HCT116 (cell line): ENCODE measurements at regions not wholly inside any gene's neighbourhood (a gene's known extent, or its start where the extent isn't known, plus 50 kb on each side); places are given as distances from the start of the nearest gene placed in this dataset.

Experiments
- ATAC-seq: fragments of 200-7000 bp; cut with Tn5 transposase; 2 replicates; pipeline ENCODE4 v1.9.1; 2020; ENCODE audit warnings: mild to moderate bottlenecking, moderate library complexity
- BruUV-seq: library from RNA; stranded (reverse); fragments of 400-500 nt; replicated peaks from 2 replicates; lab custom pipeline; 2021; lab: Mats Ljungman, UMichigan
- CTCF ChIA-PET: fragments of 300-600 bp; sonication (Branson Sonifier 250); formaldehyde crosslinking; loops from one replicate; lab custom pipeline; 2021; ENCODE audit warnings: antibody characterized with exemption; lab: Charles Lee
- POLR2A ChIA-PET: fragments of 300-600, 350-600 bp; sonication (Branson Sonifier 250); formaldehyde crosslinking; loops from one replicate; lab custom pipeline; 2021; ENCODE audit warnings: antibody characterized with exemption; lab: Charles Lee
- RAD21 ChIA-PET, 2 experiments: fragments of 300-600 bp; sonication (Branson Sonifier 250); formaldehyde crosslinking; loops; one replicate each; lab custom pipeline; 2023; ENCODE audit warnings: low total read pairs in 2 of 2; ENCODE audit not compliant: uncharacterized antibody in 2 of 2, unreplicated experiment in 2 of 2, low non-redundant PET in 1 of 2; lab: Charles Lee
- DNase-seq: peaks from one replicate; pipeline ENCODE4 v3.0.0-alpha.2; 2010; ENCODE audit warnings: low read depth, low spot score
- H2AFZ ChIP-seq: fragments of 200-600 bp; shearing (Covaris generic), sonication (generic); 2 replicates; pipeline ENCODE4 v1.6.1; 2017; ENCODE audit warnings: low read depth, mixed run types, mixed read lengths, antibody characterized with exemption, low read length; ENCODE audit not compliant: poor library complexity, severe bottlenecking
- H3K27ac ChIP-seq: 2 replicates; pipeline ENCODE4 v1.5.1; 2012; ENCODE audit warnings: low read depth, low read length
- H3K27me3 ChIP-seq: fragments of 200-600 bp; sonication (generic); 2 replicates; pipeline ENCODE4 v1.6.1; 2016; ENCODE audit warnings: mixed run types, low read length, mixed read lengths; ENCODE audit not compliant: insufficient read depth
- H3K36me3 ChIP-seq, 2 experiments: fragments of 200-500 bp in 1 of 2; fragments of 200-600 bp in 1 of 2; sonication (Bioruptor generic) in 1 of 2; sonication (generic) in 1 of 2; 2 replicates each; pipeline versions ENCODE4 v1.5.1 to v1.6.1; 2014 to 2016; ENCODE audit warnings: low read length in 2 of 2, inconsistent platforms in 1 of 2, mixed read lengths in 1 of 2, mixed run types in 1 of 2; ENCODE audit not compliant: insufficient read depth in 2 of 2, control insufficient read depth in 1 of 2
- H3K4me1 ChIP-seq, 2 experiments: fragments of 200-600 bp in 1 of 2; sonication (generic) in 1 of 2; 2 replicates each; pipeline versions ENCODE4 v1.5.1 to v1.6.1; 2012 to 2017; ENCODE audit warnings: low read length in 2 of 2, inconsistent platforms in 1 of 2, mild to moderate bottlenecking in 1 of 2, mixed read lengths in 1 of 2, mixed run types in 1 of 2, moderate library complexity in 1 of 2; ENCODE audit not compliant: insufficient read depth in 2 of 2, control insufficient read depth in 1 of 2
- H3K4me2 ChIP-seq: fragments of 200-600 bp; sonication (generic); 2 replicates; pipeline ENCODE4 v1.6.1; 2017; ENCODE audit warnings: mixed run types, low read length, mixed read lengths
- H3K4me3 ChIP-seq, 2 experiments: fragments of 200-600 bp in 1 of 2; sonication (generic) in 1 of 2; replicated peaks in 1 of 2; 2 replicates each; pipeline ENCODE4 v1.5.1; 2011 to 2016; ENCODE audit warnings: low read length in 2 of 2, control low read depth in 1 of 2, low read depth in 1 of 2, mild to moderate bottlenecking in 1 of 2, mixed read lengths in 1 of 2, mixed run types in 1 of 2
- H3K79me2 ChIP-seq: fragments of 200-600 bp; sonication (generic); 2 replicates; pipeline ENCODE4 v1.6.1; 2017; ENCODE audit warnings: mild to moderate bottlenecking, mixed run types, low read length, moderate library complexity, mixed read lengths; ENCODE audit not compliant: insufficient read depth
- H3K9ac ChIP-seq: fragments of 200-600 bp; sonication (generic); 2 replicates; pipeline ENCODE4 v1.6.1; 2016; ENCODE audit warnings: low read length, mixed read lengths
- H3K9me2 ChIP-seq: fragments of 200-600 bp; sonication (generic), shearing (Covaris generic); 2 replicates; pipeline ENCODE4 v1.6.1; 2017; ENCODE audit warnings: mixed run types, mild to moderate bottlenecking, moderate library complexity; ENCODE audit not compliant: insufficient read depth
- H3K9me3 ChIP-seq, 2 experiments: fragments of 200-500 bp in 1 of 2; fragments of 200-600 bp in 1 of 2; sonication (Bioruptor generic) in 1 of 2; sonication (generic) in 1 of 2; 2 replicates each; pipeline ENCODE4 v1.6.1; 2014 to 2017; ENCODE audit warnings: low read length in 2 of 2, mixed read lengths in 2 of 2, inconsistent platforms in 1 of 2, low read depth in 1 of 2, mild to moderate bottlenecking in 1 of 2, mixed run types in 1 of 2, moderate library complexity in 1 of 2; ENCODE audit not compliant: control insufficient read depth in 1 of 2, insufficient read depth in 1 of 2
- H4K20me1 ChIP-seq: fragments of 200-600 bp; sonication (generic), shearing (Covaris generic); 2 replicates; pipeline ENCODE4 v1.6.1; 2017; ENCODE audit warnings: mixed run types, mild to moderate bottlenecking, moderate library complexity; ENCODE audit not compliant: insufficient read depth
- CBX3 ChIP-seq: IDR thresholded peaks from 2 replicates; pipeline ENCODE4 v1.6.1; 2012; ENCODE audit warnings: low read depth
- CEBPB ChIP-seq: IDR thresholded peaks from 2 replicates; pipeline ENCODE4 v1.6.1; 2012; ENCODE audit warnings: low read depth
- ELF1 ChIP-seq: IDR thresholded peaks from 2 replicates; pipeline ENCODE4 v1.6.1; 2012; ENCODE audit warnings: low read depth, borderline replicate concordance
- EZH2 ChIP-seq: fragments of 200-600 bp; sonication (generic); IDR thresholded peaks from 2 replicates; pipeline ENCODE4 v1.6.1; 2017; ENCODE audit warnings: antibody characterized with exemption, mixed run types
- EZH2phosphoT487 ChIP-seq: fragments of 200-600 bp; IDR thresholded peaks from 2 replicates; pipeline ENCODE4 v1.6.1; 2018; ENCODE audit warnings: antibody characterized with exemption, borderline replicate concordance
- JUND ChIP-seq: IDR thresholded peaks from 2 replicates; pipeline ENCODE4 v1.6.1; 2012
- MAX ChIP-seq: IDR thresholded peaks from 2 replicates; pipeline ENCODE4 v1.6.1; 2012
- POLR2A ChIP-seq: IDR thresholded peaks from 2 replicates; pipeline ENCODE4 v1.7.0; 2011; ENCODE audit warnings: borderline replicate concordance; ENCODE audit not compliant: insufficient read depth, insufficient read length; ENCODE audit errors: extremely low read depth
- YY1 ChIP-seq: IDR thresholded peaks from 2 replicates; pipeline ENCODE4 v1.6.1; 2011; ENCODE audit warnings: low read length, low read depth, moderate library complexity, mild to moderate bottlenecking; ENCODE audit not compliant: insufficient replicate concordance; ENCODE audit errors: extremely low read depth
- ZFX ChIP-seq: fragments of 450-650 bp; IDR thresholded peaks from 2 replicates; pipeline ENCODE4 v1.6.1; 2017
- ZNF274 ChIP-seq: fragments of 200-500 bp; sonication (Bioruptor generic); IDR thresholded peaks from 2 replicates; pipeline ENCODE4 v1.6.1; 2014; ENCODE audit warnings: mild to moderate bottlenecking, low read depth, low read length, inconsistent platforms
- intact Hi-C: fragments of 100-400 bp; cut with micrococcal nuclease; formaldehyde crosslinking; loops from 2 replicates; pipeline ENCODE4 v1.10.0; 2022
- TF ChIP-seq, protein P1 (sequence below), 3 experiments: fragments of 200-600 bp in 1 of 3; sonication (generic) in 1 of 3; IDR thresholded peaks in 2 of 3; conservative IDR thresholded peaks in 1 of 3; 2 replicates each; pipeline ENCODE4 v1.5.1; 2012 to 2017; ENCODE audit warnings: low read depth in 2 of 3, low read length in 2 of 3, antibody characterized with exemption in 1 of 3, borderline replicate concordance in 1 of 3, control low read depth in 1 of 3, mild to moderate bottlenecking in 1 of 3, mixed read lengths in 1 of 3, mixed run types in 1 of 3, moderate library complexity in 1 of 3; ENCODE audit not compliant: insufficient read depth in 1 of 3

GRCh38 chr21:17729455-17729854 lies 89.7 kb downstream of the C21orf91 start:
- POLR2A ChIA-PET: no interaction called here
- no peak for ATAC-seq

More at GRCh38 chr21:17729455-17729854, 89.7 kb downstream of the C21orf91 start:
- Histone ChIP-seq H4K20me1 (no peaks in the 10 kb centered on the region), H3K4me2 (no peak overlapping the region), H3K9me3 (no peaks in the 10 kb centered on the region), H2AFZ (no peak overlapping the region), H3K4me3 (no peak overlapping the region), H3K9ac (no peak overlapping the region), H3K27ac (no peak overlapping the region), H3K27me3 (no peaks in the 10 kb centered on the region), H3K79me2 (no peaks in the 10 kb centered on the region), H3K9me2 (no peaks in the 10 kb centered on the region), H3K36me3 (no peaks in the 10 kb centered on the region), H3K4me1 (no peaks in the 10 kb centered on the region)
- ChIA-PET RAD21 (no interaction called here), CTCF (no interaction called here)
- TF ChIP-seq YY1 (no peak), ZFX (no peak), MAX (no peak), ELF1 (no peak), ZNF274 (no peak), POLR2A (no peak), CBX3 (no peak), JUND (no peak), EZH2phosphoT487 (no peak), CEBPB (no peak), EZH2 (no peak)
- TF ChIP-seq, protein P1, sequence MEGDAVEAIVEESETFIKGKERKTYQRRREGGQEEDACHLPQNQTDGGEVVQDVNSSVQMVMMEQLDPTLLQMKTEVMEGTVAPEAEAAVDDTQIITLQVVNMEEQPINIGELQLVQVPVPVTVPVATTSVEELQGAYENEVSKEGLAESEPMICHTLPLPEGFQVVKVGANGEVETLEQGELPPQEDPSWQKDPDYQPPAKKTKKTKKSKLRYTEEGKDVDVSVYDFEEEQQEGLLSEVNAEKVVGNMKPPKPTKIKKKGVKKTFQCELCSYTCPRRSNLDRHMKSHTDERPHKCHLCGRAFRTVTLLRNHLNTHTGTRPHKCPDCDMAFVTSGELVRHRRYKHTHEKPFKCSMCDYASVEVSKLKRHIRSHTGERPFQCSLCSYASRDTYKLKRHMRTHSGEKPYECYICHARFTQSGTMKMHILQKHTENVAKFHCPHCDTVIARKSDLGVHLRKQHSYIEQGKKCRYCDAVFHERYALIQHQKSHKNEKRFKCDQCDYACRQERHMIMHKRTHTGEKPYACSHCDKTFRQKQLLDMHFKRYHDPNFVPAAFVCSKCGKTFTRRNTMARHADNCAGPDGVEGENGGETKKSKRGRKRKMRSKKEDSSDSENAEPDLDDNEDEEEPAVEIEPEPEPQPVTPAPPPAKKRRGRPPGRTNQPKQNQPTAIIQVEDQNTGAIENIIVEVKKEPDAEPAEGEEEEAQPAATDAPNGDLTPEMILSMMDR (IDR thresholded peaks at IDR 0.05 in 2 of 3, conservative IDR thresholded peaks at IDR 0.05 in 1 of 3; ENCODE audit: borderline replicate concordance in 1 of 3, insufficient read depth in 1 of 3, low read depth in 2 of 3, low read length in 2 of 3): no peak
- BruUV-seq: no TSS peak
- intact Hi-C loops: no loop called here
- DNase-seq: no peak
